Neural progenitor cell (in vitro differentiated cells): ENCODE measurements at regions not wholly inside any gene's neighbourhood (a gene's known extent, or its start where the extent isn't known, plus 50 kb on each side); places are given as distances from the start of the nearest gene placed in this dataset.

ENCODE experiments used
- EZH2 ChIP-seq: fragments of 200-600 bp; sonication (generic); IDR thresholded peaks from 2 replicates; pipeline ENCODE4 v1.6.1; 2017; ENCODE audit warnings: antibody characterized with exemption, mild to moderate bottlenecking, moderate library complexity
- TF ChIP-seq, protein P1 (sequence below): fragments of 200-600 bp; sonication (generic); IDR thresholded peaks from 2 replicates; pipeline ENCODE4 v1.5.1; 2017; ENCODE audit warnings: antibody characterized with exemption, mild to moderate bottlenecking

GRCh38 chr6:113143206-113143605, 713.9 kb upstream of the MARCKS start:
- TF ChIP-seq, protein P1, sequence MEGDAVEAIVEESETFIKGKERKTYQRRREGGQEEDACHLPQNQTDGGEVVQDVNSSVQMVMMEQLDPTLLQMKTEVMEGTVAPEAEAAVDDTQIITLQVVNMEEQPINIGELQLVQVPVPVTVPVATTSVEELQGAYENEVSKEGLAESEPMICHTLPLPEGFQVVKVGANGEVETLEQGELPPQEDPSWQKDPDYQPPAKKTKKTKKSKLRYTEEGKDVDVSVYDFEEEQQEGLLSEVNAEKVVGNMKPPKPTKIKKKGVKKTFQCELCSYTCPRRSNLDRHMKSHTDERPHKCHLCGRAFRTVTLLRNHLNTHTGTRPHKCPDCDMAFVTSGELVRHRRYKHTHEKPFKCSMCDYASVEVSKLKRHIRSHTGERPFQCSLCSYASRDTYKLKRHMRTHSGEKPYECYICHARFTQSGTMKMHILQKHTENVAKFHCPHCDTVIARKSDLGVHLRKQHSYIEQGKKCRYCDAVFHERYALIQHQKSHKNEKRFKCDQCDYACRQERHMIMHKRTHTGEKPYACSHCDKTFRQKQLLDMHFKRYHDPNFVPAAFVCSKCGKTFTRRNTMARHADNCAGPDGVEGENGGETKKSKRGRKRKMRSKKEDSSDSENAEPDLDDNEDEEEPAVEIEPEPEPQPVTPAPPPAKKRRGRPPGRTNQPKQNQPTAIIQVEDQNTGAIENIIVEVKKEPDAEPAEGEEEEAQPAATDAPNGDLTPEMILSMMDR, result no peak
- TF ChIP-seq EZH2, result no peak
